ENCODE measurements at regions not wholly inside any gene's neighbourhood (a gene's known extent, or its start where the extent isn't known, plus 50 kb on each side); places are given as distances from the start of the nearest gene placed in this dataset.

DNA sequence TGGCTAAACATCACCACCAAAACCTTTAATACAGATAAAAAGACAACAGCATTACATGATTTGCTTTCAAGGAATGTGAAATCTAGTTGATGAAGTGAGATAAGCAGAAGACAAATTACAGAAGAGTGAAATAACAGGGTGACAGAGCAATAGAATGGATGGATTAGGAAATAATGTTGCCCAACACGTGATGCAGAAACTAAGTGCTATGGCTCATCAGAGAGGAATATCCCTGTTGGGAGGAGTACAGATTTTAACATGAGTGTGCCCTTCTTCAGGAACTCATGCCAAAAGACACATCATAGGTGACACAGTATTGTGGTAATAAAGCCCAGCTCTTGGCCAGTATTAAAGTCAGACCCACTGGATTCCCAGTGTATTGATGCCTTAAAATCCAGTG is 176.6 kb upstream of the RAG2 start:
- Histone ChIP-seq H3K23ac (ENCODE audit: insufficient read length, low read depth, low read length) (no peak overlapping the region), H4K20me1 (ENCODE audit: control insufficient read depth, insufficient read depth, insufficient read length) (no peaks in the 10 kb centered on the region), H3K27ac (ENCODE audit: insufficient read length, low read depth, low read length) (no peak overlapping the region), H4K8ac (replicated peaks; ENCODE audit: insufficient read length, low read depth, low read length) (no peak overlapping the region), H2BK20ac (ENCODE audit: low read depth, low read length, poor library complexity, severe bottlenecking) (no peak overlapping the region), H3T11ph (ENCODE audit: low read length) (no peak overlapping the region), H4K5ac (ENCODE audit: insufficient read length, low read depth, low read length) (no peak overlapping the region), H3K4me2 (ENCODE audit: insufficient read depth, insufficient read length, low read length) (no peak overlapping the region), H3K9me3 (ENCODE audit: control insufficient read depth, low read depth, low read length) (no peaks in the 10 kb centered on the region), H3K4ac (ENCODE audit: low read depth, low read length) (no peak overlapping the region), H2BK120ac (ENCODE audit: low read depth, low read length, poor library complexity, severe bottlenecking) (no peak overlapping the region), H3K23me2 (ENCODE audit: insufficient read length, low read depth, low read length, poor library complexity, severe bottlenecking) (no peaks in the 10 kb centered on the region), H2BK15ac (ENCODE audit: low read depth, low read length) (no peak overlapping the region), H3K4me1 (ENCODE audit: insufficient read depth, low read length) (no peaks in the 10 kb centered on the region), H2BK12ac (ENCODE audit: insufficient read length, low read depth, low read length) (no peak overlapping the region), H3K27me3 (ENCODE audit: insufficient read depth, low read length) (no peaks in the 10 kb centered on the region), H3K18ac (ENCODE audit: insufficient read length, low read depth, low read length) (no peak overlapping the region), H3K14ac (ENCODE audit: insufficient read depth, low read length) (no peak overlapping the region), H2AFZ (ENCODE audit: low read length) (no peak overlapping the region), H2AK5ac (ENCODE audit: insufficient read length, low read length) (no peak overlapping the region), H4K91ac (ENCODE audit: insufficient read length, low read depth, low read length) (no peak overlapping the region), H3K79me1 (ENCODE audit: insufficient read depth, low read depth, low read length, poor library complexity, severe bottlenecking) (no peaks in the 10 kb centered on the region), H2BK5ac (ENCODE audit: insufficient read length, low read length) (no peak overlapping the region), H3K56ac (ENCODE audit: insufficient read length, low read depth, low read length) (no peak overlapping the region), H3K79me2 (ENCODE audit: insufficient read depth, low read length) (no peaks in the 10 kb centered on the region), H3K9ac (ENCODE audit: extremely low read depth, insufficient read length, low read length) (no peak overlapping the region)
- H3K9me3 Mint-ChIP-seq, result no peaks in the 10 kb centered on the region
- TF ChIP-seq, protein P1, sequence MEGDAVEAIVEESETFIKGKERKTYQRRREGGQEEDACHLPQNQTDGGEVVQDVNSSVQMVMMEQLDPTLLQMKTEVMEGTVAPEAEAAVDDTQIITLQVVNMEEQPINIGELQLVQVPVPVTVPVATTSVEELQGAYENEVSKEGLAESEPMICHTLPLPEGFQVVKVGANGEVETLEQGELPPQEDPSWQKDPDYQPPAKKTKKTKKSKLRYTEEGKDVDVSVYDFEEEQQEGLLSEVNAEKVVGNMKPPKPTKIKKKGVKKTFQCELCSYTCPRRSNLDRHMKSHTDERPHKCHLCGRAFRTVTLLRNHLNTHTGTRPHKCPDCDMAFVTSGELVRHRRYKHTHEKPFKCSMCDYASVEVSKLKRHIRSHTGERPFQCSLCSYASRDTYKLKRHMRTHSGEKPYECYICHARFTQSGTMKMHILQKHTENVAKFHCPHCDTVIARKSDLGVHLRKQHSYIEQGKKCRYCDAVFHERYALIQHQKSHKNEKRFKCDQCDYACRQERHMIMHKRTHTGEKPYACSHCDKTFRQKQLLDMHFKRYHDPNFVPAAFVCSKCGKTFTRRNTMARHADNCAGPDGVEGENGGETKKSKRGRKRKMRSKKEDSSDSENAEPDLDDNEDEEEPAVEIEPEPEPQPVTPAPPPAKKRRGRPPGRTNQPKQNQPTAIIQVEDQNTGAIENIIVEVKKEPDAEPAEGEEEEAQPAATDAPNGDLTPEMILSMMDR (conservative IDR thresholded peaks at IDR 0.05), result no peak
- DNase-seq, result no peak
- no CpG with 5 or more reads among the region's 1 CpG for WGBS (ENCODE audit: extremely low coverage, insufficient read length, low lambda C conversion rate)
- no peaks in the 10 kb centered on the region for H3K36me3 Mint-ChIP-seq (ENCODE audit: insufficient read depth in 1 of 3, low read depth in 3 of 3)
- H3K4me1 Mint-ChIP-seq, result peaks cover 0 to 7% of the 10 kb centered on the region in 2 experiments; a peak in 2 of 4 replicates
- no peak overlapping the region for H3K4me3 Mint-ChIP-seq
- H3K27ac Mint-ChIP-seq, result no peak overlapping the region
- peaks cover 2% of the 10 kb centered on the region; the same call in 1 of the 2 replicates for H3K27me3 Mint-ChIP-seq (ENCODE audit: low read depth)
